Breast epithelium (tissue), 3 donors: ENCODE measurements at regions not wholly inside any gene's neighbourhood (a gene's known extent, or its start where the extent isn't known, plus 50 kb on each side); places are given as distances from the start of the nearest gene placed in this dataset.

Source experiments
- POLR2A ChIP-seq: fragments of 450-650 bp; IDR thresholded peaks from one replicate; pipeline ENCODE4 v1.6.1; 2016; ENCODE audit warnings: antibody characterized with exemption, mild to moderate bottlenecking, moderate library complexity
- POLR2AphosphoS5 ChIP-seq, 3 donors: sonication (generic); formaldehyde crosslinking; IDR thresholded peaks; one replicate each; pipeline ENCODE4 v1.6.1; 2017; ENCODE audit warnings: antibody characterized with exemption in 3 of 3
- TF ChIP-seq, protein P1 (sequence below), 3 donors: fragments of 450-650 bp; IDR thresholded peaks; one replicate each; pipeline ENCODE4 v1.5.1; 2016 to 2017; ENCODE audit warnings: antibody characterized with exemption in 3 of 3, mild to moderate bottlenecking in 3 of 3, moderate library complexity in 3 of 3

DNA sequence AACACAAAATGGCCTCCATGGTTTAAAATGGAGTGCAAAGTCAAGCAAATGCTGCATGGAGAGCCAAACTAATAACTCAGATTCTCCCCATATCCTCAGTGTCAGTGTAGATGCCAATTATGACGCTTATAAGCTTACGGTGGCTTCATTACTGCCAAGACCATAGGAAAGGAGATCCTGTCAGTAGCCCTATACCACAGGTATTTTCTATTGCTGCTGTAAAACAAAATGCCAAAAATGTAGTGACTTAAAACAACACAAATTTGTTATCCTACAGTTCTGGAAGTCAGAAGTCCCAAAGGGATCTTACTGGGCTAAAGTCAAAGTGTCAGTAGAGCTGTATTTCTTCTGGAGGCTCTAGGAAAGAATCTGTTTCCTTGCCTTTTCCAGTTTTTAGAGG lies 149.8 kb upstream of the GBE1 start:
- TF ChIP-seq POLR2AphosphoS5 (IDR thresholded peaks at IDR 0.05) (no peak), POLR2A (no peak)
- TF ChIP-seq, protein P1, sequence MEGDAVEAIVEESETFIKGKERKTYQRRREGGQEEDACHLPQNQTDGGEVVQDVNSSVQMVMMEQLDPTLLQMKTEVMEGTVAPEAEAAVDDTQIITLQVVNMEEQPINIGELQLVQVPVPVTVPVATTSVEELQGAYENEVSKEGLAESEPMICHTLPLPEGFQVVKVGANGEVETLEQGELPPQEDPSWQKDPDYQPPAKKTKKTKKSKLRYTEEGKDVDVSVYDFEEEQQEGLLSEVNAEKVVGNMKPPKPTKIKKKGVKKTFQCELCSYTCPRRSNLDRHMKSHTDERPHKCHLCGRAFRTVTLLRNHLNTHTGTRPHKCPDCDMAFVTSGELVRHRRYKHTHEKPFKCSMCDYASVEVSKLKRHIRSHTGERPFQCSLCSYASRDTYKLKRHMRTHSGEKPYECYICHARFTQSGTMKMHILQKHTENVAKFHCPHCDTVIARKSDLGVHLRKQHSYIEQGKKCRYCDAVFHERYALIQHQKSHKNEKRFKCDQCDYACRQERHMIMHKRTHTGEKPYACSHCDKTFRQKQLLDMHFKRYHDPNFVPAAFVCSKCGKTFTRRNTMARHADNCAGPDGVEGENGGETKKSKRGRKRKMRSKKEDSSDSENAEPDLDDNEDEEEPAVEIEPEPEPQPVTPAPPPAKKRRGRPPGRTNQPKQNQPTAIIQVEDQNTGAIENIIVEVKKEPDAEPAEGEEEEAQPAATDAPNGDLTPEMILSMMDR (IDR thresholded peaks at IDR 0.05), result no peak
